NCI-H526 (cell line): ENCODE measurements at regions not wholly inside any gene's neighbourhood (a gene's known extent, or its start where the extent isn't known, plus 50 kb on each side); places are given as distances from the start of the nearest gene placed in this dataset.
"Not testable (repeated sequence)": the region's sequence is repeated elsewhere in the genome, so short reads cannot be mapped to it uniquely, and the experiment has no call there.

ENCODE experiments used
- DNase-seq, 2 experiments: peaks; one replicate each; lab custom pipeline; 2025; lab: John Stamatoyannopoulos, UW

- DNase-seq = no peak
These were observed 51.7 kb upstream of the MYO10 start for GRCh38 chr5:16987776-16988175.

DNA sequence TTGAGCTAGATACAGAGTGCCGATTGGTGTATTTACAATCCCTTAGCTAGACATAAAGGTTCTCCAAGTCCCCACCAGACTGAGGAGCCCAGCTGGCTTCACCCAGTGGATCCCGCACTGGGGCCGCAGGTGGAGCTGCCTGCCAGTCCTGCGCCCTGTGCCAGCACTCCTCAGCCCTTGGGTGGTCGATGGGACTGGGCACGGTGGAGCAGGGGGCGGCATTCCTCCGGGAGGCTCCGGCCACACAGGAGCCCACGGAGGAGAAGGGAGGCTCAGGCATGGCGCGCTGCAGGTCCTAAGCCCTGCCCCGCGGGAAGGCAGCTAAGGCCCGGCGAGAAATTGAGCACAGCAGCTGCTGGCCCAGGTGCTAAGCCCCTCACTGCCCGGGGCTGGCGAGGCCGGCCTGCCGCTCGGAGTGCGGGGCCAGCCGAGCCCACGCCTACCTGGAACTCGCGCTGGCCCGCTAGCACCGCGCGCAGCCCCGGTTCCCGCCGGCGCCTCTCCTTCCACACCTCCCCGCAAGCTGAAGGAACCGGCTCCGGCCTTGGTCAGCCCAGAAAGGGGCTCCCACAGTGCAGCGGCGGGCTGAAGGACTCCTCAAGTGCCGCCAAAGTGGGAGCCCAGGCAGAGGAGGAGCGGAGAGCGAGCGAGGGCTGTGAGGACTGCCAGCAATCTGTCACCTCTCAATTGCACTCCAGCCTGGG lies 54.9 kb upstream of the MYO10 start:
- DNase-seq = not testable (repeated sequence)

DNA sequence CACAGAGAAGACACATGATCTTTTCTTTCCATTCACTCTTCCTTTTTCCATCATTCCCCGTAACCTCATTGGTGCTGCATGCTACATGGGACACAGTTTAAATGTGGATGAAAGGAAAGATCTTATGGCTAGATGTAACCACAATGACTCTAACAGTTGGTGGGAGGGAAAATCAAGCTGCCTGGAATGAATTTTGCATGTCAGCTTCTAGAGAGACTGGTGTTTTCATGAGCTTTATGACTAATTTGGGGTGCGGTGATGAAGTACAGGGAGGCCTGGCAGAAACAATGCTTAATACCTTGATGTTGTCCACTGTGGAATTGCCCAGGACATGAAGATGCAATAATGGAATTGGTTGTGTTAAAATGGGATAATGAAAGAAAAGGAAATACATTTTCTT lies 55.9 kb upstream of the MYO10 start:
- DNase-seq = no peak

GRCh38 chr5:16992444-16992843 lies 56.4 kb upstream of the MYO10 start:
- no peak for DNase-seq

DNA sequence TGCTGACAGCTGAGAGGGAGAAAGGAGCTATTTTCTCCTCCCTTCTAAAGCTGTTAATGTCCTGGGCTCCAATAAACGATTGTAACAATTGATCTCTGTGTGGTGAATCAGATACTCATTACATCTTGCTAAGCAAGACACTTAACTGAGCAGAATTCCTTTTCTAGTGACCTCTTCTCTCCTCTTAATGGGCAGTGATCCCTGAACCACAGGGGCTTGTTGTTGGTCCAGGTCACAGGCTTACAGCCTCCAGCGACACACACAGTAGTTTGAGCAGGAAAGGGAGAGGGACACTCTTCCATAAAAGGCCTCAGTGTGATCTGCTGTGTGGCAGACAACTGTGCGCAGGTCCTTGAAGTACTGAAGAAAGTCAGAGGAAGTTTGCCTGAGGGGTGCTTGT lies 58.5 kb upstream of the MYO10 start:
- no peak for DNase-seq

DNA sequence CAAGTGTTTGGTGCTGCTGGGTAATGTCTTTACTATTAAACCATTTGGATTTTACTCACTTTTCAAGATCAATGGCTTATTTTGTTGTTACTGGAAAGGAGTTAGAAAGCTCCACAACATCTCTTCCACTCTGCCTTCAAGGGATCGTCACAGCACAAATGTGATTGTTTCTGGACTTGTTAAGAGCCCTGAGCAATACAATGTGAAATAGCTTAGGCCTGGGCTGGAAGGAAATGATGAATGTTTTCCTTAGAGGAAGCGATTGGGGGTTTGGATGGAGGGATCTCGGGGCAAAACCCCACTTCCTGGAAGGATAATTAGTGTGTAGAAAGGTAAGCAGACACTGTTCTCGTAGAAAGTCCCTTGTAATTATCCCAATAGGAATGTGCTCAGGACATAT lies 59.3 kb upstream of the MYO10 start:
- DNase-seq = no peak

DNA sequence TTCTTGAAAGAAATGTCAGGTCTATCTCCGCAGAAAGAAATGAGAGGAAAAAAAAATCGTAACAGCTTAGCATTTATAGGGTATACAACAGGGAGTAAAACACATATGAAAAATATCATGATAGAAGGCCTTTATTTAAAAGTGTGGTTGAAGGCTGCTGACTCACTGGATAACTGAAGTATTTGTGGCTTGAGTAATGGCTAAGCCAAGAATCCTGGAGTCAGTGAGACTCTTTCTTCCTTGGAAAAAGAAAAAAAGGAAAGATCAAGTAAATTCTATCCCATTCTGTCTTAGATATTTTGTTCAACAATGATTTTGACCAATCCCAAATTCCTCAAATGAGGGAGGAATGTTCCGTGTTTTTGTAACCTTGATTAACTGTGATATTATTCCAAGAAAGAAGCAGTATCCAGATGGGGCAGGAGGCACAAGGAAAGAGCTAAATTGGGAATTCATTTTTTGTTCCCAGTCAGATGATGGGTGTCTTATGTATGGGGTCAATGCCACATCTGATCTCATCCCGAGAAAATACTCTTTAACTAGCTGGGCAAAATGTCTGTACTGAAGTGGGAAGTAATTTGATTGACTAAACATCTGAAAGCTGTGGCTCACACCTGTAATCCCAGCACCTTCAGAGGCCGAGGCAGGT lies 64.3 kb upstream of the MYO10 start:
- DNase-seq = no peak

GRCh38 chr5:17001428-17001827 lies 65.3 kb upstream of the MYO10 start:
- no peak for DNase-seq

DNA sequence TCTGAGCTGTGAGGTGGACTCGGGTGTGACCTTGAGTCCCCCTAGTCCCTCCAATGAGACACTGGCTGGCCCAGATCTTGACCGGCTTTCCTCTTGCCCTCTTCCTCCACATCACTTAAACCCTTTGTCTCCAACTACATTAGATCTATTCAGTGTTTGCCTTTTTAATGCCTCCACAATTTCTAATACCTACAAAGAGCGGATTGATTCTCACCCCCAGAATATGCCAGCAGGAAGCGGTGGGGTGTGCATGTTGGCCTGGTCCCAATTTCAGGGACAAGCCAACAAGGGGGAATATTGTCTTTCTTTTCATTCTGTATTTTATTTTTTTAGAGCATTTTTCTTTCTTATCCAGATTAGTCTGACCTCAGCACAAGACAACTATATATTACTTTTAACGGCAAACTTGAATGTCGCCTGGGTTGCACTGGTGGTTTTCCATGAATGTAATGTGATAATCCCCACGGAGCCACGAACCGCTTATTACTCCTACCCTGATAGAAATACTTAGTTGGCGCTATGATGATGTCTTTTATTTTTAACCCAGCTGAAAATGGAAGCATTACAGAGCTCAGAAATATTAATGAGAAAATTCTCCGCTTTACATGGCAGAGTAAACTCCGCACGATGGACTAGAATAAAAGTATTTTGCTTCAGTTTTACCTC lies 68.5 kb upstream of the MYO10 start:
- DNase-seq = no peak

GRCh38 chr5:17005107-17005828 lies 69.2 kb upstream of the MYO10 start:
- DNase-seq = no peak

DNA sequence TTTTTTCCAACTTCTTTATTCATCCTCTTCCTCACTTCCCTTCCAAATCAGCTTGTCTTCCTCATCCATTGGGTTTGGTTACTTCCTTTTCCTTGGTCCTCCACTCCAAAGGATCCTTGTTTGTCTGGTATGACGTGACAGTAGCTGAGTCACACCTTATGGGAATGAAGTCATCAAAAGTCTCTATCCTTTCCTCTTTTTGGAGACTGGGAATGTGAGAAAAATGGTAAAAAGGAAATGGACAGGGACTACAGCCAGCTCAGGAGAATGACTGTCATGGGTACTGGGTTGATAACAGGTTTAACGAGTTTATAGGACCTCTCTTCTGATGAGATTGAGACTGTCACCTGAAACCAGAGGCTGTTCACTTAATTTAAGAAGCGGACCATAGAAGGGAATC lies 76.2 kb upstream of the MYO10 start:
- DNase-seq = no peak

GRCh38 chr5:17014686-17015085 lies 78.6 kb upstream of the MYO10 start:
- no peak for DNase-seq

GRCh38 chr5:17018871-17019270 lies 82.8 kb upstream of the MYO10 start:
- no peak for DNase-seq

DNA sequence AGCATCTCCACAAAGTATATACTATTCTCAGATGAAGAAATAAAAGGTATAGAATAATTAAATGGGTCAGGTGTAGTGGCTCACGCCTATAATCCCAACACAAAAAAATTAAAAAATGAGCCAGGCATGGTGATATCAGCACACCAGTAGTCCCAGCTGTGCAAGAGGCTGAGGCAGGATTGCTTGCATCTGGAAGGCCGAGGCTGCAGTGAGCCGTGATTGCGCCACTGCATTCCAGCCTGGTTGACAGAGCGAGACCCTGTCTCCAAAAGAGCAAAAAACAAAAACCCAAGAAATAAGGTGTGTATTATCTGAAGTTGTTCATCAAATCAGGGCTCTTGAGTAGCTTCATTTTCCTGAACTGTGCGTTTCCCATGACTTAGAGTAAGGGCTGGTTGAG lies 83.2 kb upstream of the MYO10 start:
- no peak for DNase-seq

DNA sequence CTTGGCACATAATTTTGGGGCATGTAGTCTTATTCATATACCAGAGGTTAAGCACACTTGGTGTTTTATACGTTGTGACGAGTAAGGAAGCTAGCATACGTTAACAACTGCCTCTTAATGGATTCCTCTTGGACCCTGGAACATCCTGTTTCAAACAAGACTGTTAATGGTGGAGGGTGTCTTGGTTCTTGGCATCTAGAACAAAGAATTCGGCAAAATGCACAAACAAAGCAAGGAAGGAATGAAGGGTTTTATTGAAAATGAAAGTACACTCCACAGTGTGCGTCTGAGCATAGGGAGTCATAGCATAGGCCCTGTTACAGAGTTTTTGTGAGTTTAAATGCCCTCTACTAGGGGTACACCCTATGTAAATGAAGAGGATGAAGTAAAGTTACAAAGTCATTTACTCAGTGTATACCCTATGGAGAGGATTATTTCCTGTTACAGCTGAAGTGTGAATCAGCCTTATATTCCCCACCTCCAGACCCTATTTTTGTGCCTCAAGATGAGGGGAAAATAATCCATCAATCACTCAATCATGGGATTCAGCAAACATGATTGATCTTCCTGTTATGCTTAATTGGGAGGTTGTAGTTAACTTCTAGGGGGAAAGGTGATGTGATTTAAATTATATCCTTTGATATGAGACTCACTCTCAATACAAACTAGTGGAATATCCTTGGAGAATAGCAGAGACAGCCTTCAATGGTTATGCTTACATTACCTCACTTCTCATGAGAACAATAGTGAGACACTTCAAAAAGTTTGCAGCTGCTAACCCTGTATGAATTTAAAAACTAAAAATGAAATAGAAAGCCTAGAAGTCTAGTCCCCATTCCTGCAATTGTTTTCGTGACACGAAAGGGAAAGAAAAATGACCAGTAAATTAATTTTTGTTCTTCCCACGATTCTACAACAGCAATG lies 84.9 kb upstream of the MYO10 start:
- no peak for DNase-seq

DNA sequence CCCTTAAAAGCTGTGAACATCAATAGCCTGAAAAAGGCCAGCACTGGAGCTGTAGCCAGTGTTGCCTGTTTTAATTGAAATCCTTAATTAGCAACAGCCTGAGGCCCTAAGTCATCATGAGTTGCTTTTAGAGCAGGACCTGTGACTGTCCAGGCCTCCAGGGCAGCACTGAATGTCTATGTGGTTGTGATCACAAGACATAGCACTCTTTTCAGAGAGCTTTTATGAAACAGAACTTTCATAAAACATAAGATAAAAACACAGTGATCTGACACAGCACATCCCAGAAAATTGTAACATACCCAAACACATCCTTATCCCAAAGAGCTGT lies 85.5 kb upstream of the MYO10 start:
- DNase-seq = no peak

DNA sequence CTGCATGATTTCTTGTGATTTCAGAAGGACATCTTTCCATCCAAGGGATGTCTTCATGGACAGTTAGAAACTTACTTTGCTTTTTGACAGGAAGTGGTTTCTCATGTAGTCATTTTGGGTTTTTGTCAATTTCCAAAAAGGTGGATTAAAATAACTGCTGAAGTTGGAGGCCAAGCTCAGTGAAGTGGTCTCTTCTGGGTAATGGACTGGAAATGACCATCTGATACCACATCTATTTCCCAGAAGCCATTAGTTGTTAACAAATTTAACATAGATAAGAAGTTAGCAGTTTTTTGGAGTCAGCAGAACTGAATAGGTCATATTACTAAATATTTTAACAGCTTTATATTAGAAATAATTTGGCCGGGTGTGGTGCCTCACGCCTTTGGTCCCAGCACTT lies 86.2 kb upstream of the MYO10 start:
- no peak for DNase-seq

DNA sequence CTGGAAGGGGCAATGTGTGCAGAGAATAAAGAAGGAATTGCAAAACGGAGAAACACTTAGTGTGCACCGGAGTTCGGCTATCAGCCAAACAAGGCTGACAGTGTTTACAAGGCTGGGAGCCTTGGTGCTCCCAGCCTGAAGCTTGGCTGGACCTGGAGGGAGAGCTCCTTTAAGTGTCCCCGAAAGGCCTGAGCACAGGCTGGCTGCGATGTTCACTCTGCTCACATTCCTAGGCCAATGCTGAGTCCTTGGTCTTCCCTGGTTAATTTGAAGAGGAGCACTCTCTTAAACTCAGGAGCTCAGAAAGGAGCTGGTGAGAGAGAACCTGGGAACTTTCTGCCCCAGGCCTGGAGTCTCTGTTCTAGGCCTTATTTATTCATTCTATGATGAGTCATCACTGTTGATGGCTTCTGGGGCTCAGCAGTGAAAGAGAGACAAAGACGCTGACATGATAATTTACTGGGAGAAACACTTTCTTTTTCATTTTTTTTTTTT lies 88.6 kb upstream of the MYO10 start:
- no peak for DNase-seq

DNA sequence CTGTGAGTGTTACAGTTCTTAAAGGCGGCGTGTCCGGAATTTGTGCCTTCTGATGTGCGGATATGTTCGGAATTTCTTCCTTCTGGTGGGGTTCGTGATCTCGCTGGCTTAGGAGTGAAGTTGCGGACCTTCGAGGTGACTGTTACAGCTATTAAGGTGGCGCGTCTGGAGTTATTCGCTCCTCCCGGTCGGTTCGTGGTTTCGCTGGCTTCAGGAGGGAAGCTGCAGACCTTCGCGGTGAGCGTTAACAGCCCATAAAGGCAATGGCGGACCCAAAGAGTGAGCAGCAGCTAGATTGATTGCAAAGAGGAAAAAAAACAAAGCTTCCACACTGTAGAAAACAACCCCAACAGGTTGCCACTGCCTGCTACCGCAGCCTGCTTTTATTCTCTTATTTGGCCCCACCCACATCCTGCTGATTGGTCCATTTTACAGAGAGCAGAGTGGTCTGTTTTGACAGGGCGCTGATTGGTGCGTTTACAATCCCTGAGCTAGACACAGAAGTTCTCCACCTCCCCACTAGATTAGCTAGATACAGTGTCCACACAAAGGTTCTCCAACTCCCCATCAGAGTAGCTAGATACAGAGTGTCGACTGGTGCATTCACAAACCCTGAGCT lies 95.7 kb upstream of the MYO10 start:
- DNase-seq = not testable (repeated sequence)

- not testable (repeated sequence) for DNase-seq
These were observed 96.4 kb upstream of the MYO10 start for GRCh38 chr5:17032314-17032985.

DNA sequence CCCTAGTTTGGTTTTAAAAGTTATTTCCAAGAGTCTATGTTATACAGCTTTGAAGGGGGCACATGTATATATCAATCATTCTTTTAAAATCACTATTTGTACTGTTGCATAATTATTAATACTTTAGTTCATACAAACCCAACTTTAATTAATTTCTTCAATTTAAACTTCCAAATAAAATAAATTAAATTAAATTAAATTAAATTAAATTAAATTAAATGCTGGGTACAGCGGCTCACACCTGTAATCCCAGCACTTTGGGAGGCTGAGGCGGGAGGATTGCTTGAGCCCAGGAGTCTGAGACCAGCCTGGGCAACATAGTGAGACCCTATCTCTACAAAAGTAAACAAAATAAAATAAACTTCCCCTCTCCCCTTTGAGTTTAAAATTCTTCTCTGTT lies 98.9 kb upstream of the MYO10 start:
- DNase-seq = not testable (repeated sequence)
